ENCODE measurements at regions not wholly inside any gene's neighbourhood (a gene's known extent, or its start where the extent isn't known, plus 50 kb on each side); places are given as distances from the start of the nearest gene placed in this dataset.
A peak's percentile ranks its signal among the peaks of the same experiment; 100 is the strongest.

GRCh38 chr3:18657858-18658820 is 233.0 kb upstream of the SATB1 start:
- ATAC-seq (ENCODE audit: low read depth), result no peak

More at GRCh38 chr3:18657858-18658820, 233.0 kb upstream of the SATB1 start:
- in situ Hi-C loops (cut with MboI; ENCODE audit: low sequenced_read_pairs) (no loop called here), intact Hi-C loops (cut with micrococcal nuclease) (no loop called here), dilution Hi-C loops (cut with HindIII; ENCODE audit: low sequenced_read_pairs, unreplicated experiment) (no loop called here)
- Histone ChIP-seq H3K4me3 (ENCODE audit: insufficient read depth, low read depth, low read length) (no peak overlapping the region), H3K36me3 (ENCODE audit: control insufficient read depth, insufficient read depth, low read length) (no peaks in the 10 kb centered on the region), H3K4me2 (ENCODE audit: low read depth, low read length) (no peak overlapping the region), H2AFZ (replicated peaks; ENCODE audit: low read length, poor library complexity) (no peak overlapping the region), H2BK15ac (ENCODE audit: low read depth, low read length) (no peak overlapping the region), H3K9me1 (ENCODE audit: insufficient read depth, low read length) (no peaks in the 10 kb centered on the region), H4K8ac (ENCODE audit: low read depth in 2 of 2, low read length in 2 of 2) (no peak overlapping the region), H3K18ac (ENCODE audit: low read depth, low read length) (no peak overlapping the region), H3K9ac (ENCODE audit: low read depth, low read length) (no peak overlapping the region), H4K20me1 (ENCODE audit: insufficient read depth, low read length) (no peaks in the 10 kb centered on the region), H3K4ac (ENCODE audit: low read depth, low read length) (no peak overlapping the region), H2AK5ac (ENCODE audit: low read depth, low read length) (no peak overlapping the region), H3K27ac (ENCODE audit: insufficient read depth, low read length) (no peak overlapping the region), H3K27me3 (ENCODE audit: control insufficient read depth, insufficient read depth, low read length) (no peaks in the 10 kb centered on the region), H4K5ac (ENCODE audit: low read depth, low read length) (no peak overlapping the region), H4K91ac (ENCODE audit: insufficient read depth, low read depth, low read length) (no peak overlapping the region), H3K23ac (ENCODE audit: low read depth, low read length) (no peak overlapping the region), H2BK5ac (ENCODE audit: low read depth, low read length, poor library complexity, severe bottlenecking) (no peak overlapping the region), H3K79me1 (ENCODE audit: low read depth in 1 of 2, low read length in 2 of 2) (no peaks in the 10 kb centered on the region), H2BK120ac (ENCODE audit: low read depth, low read length) (no peak overlapping the region), H3K14ac (replicated peaks; ENCODE audit: low read depth, low read length) (no peak overlapping the region), H3K9me3 (ENCODE audit: control insufficient read depth, insufficient read depth, low read length) (peaks cover 6% of the 10 kb centered on the region; the same call in 1 of the 2 replicates), H3K4me1 (ENCODE audit: control insufficient read depth, insufficient read depth, low read length) (no peaks in the 10 kb centered on the region), H2AK9ac (replicated peaks; ENCODE audit: low read depth, low read length, poor library complexity) (no peak overlapping the region), H3K56ac (ENCODE audit: extremely low read depth, insufficient read depth, low read length) (no peak overlapping the region), H2BK20ac (ENCODE audit: low read depth, low read length) (no peak overlapping the region)
- BruUV-seq (replicated peaks), result no TSS peak
- 0 out of 2 replicates have a peak, but pooled peaks have one; percentile 14 for TF ChIP-seq CEBPB (IDR thresholded peaks at IDR 0.05; ENCODE audit: low read depth, low read length)
- TF ChIP-seq MXI1 (IDR thresholded peaks at IDR 0.05; ENCODE audit: borderline replicate concordance, low read depth, low read length), result no peak
- DNase-seq, result no peak
- ChIA-PET POLR2A (ENCODE audit: unreplicated experiment) (no interaction called here), CTCF (no interaction called here)
- no CpG with 5 or more reads among the region's 6 CpGs for WGBS, 2 experiments (ENCODE audit: extremely low coverage in 2 of 2, insufficient read length in 1 of 2)
